Fibroblast of lung (primary cell): ENCODE measurements at regions not wholly inside any gene's neighbourhood (a gene's known extent, or its start where the extent isn't known, plus 50 kb on each side); places are given as distances from the start of the nearest gene placed in this dataset.

Experiments used
- DNase-seq, 2 donors: peaks; one replicate each; pipeline versions ENCODE4 v3.0.0 to v3.0.0-alpha.2; 2010; ENCODE audit warnings: low read depth in 2 of 2
- H2AFZ ChIP-seq: 2 replicates; pipeline ENCODE4 v1.5.1; 2012; ENCODE audit warnings: low read length, control low read depth, inconsistent platforms
- H3K27ac ChIP-seq: 2 replicates; pipeline ENCODE4 v1.5.1; 2011; ENCODE audit warnings: low read length, control low read depth; ENCODE audit not compliant: insufficient read depth
- H3K27me3 ChIP-seq: 2 replicates; pipeline ENCODE4 v1.5.1; 2011; ENCODE audit warnings: mild to moderate bottlenecking, low read length; ENCODE audit not compliant: control insufficient read depth, insufficient read depth
- H3K36me3 ChIP-seq: 2 replicates; pipeline ENCODE4 v1.5.1; 2011; ENCODE audit warnings: low read length; ENCODE audit not compliant: control insufficient read depth, insufficient read depth
- H3K4me1 ChIP-seq: 2 replicates; pipeline ENCODE4 v1.5.1; 2011; ENCODE audit warnings: low read length; ENCODE audit not compliant: control insufficient read depth, insufficient read depth; ENCODE audit errors: extremely low read depth
- H3K4me2 ChIP-seq: 2 replicates; pipeline ENCODE4 v1.5.1; 2011; ENCODE audit warnings: low read length, control low read depth; ENCODE audit not compliant: insufficient read depth; ENCODE audit errors: extremely low read depth
- H3K4me3 ChIP-seq, 4 experiments: fragments of 200-600 bp in 1 of 4; sonication (generic) in 1 of 4; replicated peaks in 1 of 4; 2 replicates each; pipeline ENCODE4 v1.5.1; 2011 to 2016; ENCODE audit warnings: low read length in 4 of 4, low read depth in 3 of 4, mild to moderate bottlenecking in 3 of 4, control low read depth in 2 of 4, inconsistent platforms in 1 of 4, mixed read lengths in 1 of 4; ENCODE audit not compliant: insufficient read depth in 1 of 4; ENCODE audit errors: control extremely low read depth in 1 of 4
- H3K79me2 ChIP-seq: 2 replicates; pipeline ENCODE4 v1.5.1; 2012; ENCODE audit warnings: mild to moderate bottlenecking, low read length, inconsistent platforms; ENCODE audit not compliant: control insufficient read depth, insufficient read depth
- H3K9ac ChIP-seq: 2 replicates; pipeline ENCODE4 v1.5.1; 2011; ENCODE audit warnings: mild to moderate bottlenecking, low read length, control low read depth; ENCODE audit not compliant: insufficient read depth
- H3K9me3 ChIP-seq: 2 replicates; pipeline ENCODE4 v1.5.1; 2012; ENCODE audit warnings: low read depth, low read length; ENCODE audit not compliant: control insufficient read depth, insufficient read depth
- H4K20me1 ChIP-seq: 2 replicates; pipeline ENCODE4 v1.5.1; 2011; ENCODE audit warnings: low read length; ENCODE audit not compliant: control insufficient read depth, insufficient read depth; ENCODE audit errors: extremely low read depth
- EZH2 ChIP-seq: IDR thresholded peaks from 2 replicates; pipeline ENCODE4 v1.5.1; 2012; ENCODE audit warnings: low read length, control low read depth, mild to moderate bottlenecking; ENCODE audit errors: missing control alignments
- TF ChIP-seq, protein P1 (sequence below), 2 donors: IDR thresholded peaks in 1 of 2; conservative IDR thresholded peaks in 1 of 2; 1 replicate in 1 of 2; 2 replicates in 1 of 2; pipeline ENCODE4 v1.5.1; 2011 to 2012; ENCODE audit warnings: low read length in 2 of 2, control low read depth in 1 of 2, inconsistent platforms in 1 of 2, low read depth in 1 of 2, mild to moderate bottlenecking in 1 of 2

- TF ChIP-seq, protein P1, sequence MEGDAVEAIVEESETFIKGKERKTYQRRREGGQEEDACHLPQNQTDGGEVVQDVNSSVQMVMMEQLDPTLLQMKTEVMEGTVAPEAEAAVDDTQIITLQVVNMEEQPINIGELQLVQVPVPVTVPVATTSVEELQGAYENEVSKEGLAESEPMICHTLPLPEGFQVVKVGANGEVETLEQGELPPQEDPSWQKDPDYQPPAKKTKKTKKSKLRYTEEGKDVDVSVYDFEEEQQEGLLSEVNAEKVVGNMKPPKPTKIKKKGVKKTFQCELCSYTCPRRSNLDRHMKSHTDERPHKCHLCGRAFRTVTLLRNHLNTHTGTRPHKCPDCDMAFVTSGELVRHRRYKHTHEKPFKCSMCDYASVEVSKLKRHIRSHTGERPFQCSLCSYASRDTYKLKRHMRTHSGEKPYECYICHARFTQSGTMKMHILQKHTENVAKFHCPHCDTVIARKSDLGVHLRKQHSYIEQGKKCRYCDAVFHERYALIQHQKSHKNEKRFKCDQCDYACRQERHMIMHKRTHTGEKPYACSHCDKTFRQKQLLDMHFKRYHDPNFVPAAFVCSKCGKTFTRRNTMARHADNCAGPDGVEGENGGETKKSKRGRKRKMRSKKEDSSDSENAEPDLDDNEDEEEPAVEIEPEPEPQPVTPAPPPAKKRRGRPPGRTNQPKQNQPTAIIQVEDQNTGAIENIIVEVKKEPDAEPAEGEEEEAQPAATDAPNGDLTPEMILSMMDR (conservative IDR thresholded peaks at IDR 0.05 in 1 of 2, IDR thresholded peaks at IDR 0.05 in 1 of 2; ENCODE audit: low read depth in 1 of 2, low read length in 2 of 2) = no peak
- no peak for TF ChIP-seq EZH2
- no peaks in the 10 kb centered on the region for H3K9me3 ChIP-seq
- H3K36me3 ChIP-seq = no peaks in the 10 kb centered on the region
- no peaks in the 10 kb centered on the region for H3K4me1 ChIP-seq
- H3K4me2 ChIP-seq = no peak overlapping the region
- H3K79me2 ChIP-seq = no peaks in the 10 kb centered on the region
- H3K9ac ChIP-seq = no peak overlapping the region
- H3K27me3 ChIP-seq = no peaks in the 10 kb centered on the region
- H4K20me1 ChIP-seq = no peaks in the 10 kb centered on the region
- no peak overlapping the region for H2AFZ ChIP-seq
- H3K27ac ChIP-seq = no peak overlapping the region
- no peak for DNase-seq
- H3K4me3 ChIP-seq = no peak overlapping the region
Observed at GRCh38 chr2:12269041-12269972, 447.4 kb upstream of the TRIB2 start.

- no peaks in the 10 kb centered on the region for H3K9me3 ChIP-seq
- no peak overlapping the region for H3K9ac ChIP-seq
- TF ChIP-seq, protein P1 (conservative IDR thresholded peaks at IDR 0.05 in 1 of 2, IDR thresholded peaks at IDR 0.05 in 1 of 2; ENCODE audit: low read depth in 1 of 2, low read length in 2 of 2) = no peak
- no peak for TF ChIP-seq EZH2
- H3K4me1 ChIP-seq = no peaks in the 10 kb centered on the region
- H3K4me2 ChIP-seq = no peak overlapping the region
- no peaks in the 10 kb centered on the region for H4K20me1 ChIP-seq
- no peaks in the 10 kb centered on the region for H3K36me3 ChIP-seq
- DNase-seq = no peak
- no peak overlapping the region for H3K4me3 ChIP-seq
- peak overlapping the region; percentile 1 for H2AFZ ChIP-seq
- no peaks in the 10 kb centered on the region for H3K27me3 ChIP-seq
- no peaks in the 10 kb centered on the region for H3K79me2 ChIP-seq
- no peak overlapping the region for H3K27ac ChIP-seq
Observed at GRCh38 chr2:12270876-12271588, 445.7 kb upstream of the TRIB2 start.

DNA sequence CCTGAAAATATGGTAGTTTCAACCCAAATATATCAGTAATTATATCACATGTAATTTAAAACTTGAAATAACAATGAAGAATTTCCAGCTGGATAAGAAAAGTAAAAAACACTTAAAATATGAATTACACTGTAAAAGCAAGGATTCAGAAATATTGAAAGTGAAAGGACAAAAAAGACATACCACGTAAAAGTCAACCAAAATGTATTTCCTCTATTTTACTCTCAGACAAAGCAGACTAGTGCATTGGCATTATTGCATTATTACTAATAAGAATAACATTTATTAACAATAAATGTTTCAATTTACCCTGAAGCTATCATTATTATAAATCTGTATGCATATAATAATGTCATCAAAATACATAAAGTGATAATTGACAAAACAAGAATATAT lies 445.1 kb upstream of the TRIB2 start:
- Histone ChIP-seq H4K20me1 (no peaks in the 10 kb centered on the region), H3K9ac (no peak overlapping the region), H2AFZ (no peak overlapping the region), H3K79me2 (no peaks in the 10 kb centered on the region), H3K27ac (no peak overlapping the region), H3K27me3 (no peaks in the 10 kb centered on the region), H3K4me1 (no peaks in the 10 kb centered on the region), H3K4me2 (no peak overlapping the region), H3K9me3 (no peaks in the 10 kb centered on the region), H3K36me3 (no peaks in the 10 kb centered on the region), H3K4me3 (no peak overlapping the region)
- TF ChIP-seq EZH2 = no peak
- TF ChIP-seq, protein P1 (conservative IDR thresholded peaks at IDR 0.05 in 1 of 2, IDR thresholded peaks at IDR 0.05 in 1 of 2; ENCODE audit: low read depth in 1 of 2, low read length in 2 of 2) = no peak
- DNase-seq = no peak
